Astrocyte (in vitro differentiated cells and primary cell): ENCODE measurements at regions not wholly inside any gene's neighbourhood (a gene's known extent, or its start where the extent isn't known, plus 50 kb on each side); places are given as distances from the start of the nearest gene placed in this dataset.

ENCODE experiments used
- CTCF ChIP-seq: IDR thresholded peaks from 2 replicates; pipeline ENCODE4 v1.5.1; 2011; ENCODE audit warnings: low read depth, mild to moderate bottlenecking, inconsistent platforms, low read length, moderate library complexity; ENCODE audit not compliant: insufficient read depth
- EZH2 ChIP-seq: IDR thresholded peaks from 2 replicates; pipeline ENCODE4 v1.6.1; 2012; ENCODE audit warnings: mild to moderate bottlenecking, low read length, inconsistent platforms; ENCODE audit not compliant: insufficient read depth

DNA sequence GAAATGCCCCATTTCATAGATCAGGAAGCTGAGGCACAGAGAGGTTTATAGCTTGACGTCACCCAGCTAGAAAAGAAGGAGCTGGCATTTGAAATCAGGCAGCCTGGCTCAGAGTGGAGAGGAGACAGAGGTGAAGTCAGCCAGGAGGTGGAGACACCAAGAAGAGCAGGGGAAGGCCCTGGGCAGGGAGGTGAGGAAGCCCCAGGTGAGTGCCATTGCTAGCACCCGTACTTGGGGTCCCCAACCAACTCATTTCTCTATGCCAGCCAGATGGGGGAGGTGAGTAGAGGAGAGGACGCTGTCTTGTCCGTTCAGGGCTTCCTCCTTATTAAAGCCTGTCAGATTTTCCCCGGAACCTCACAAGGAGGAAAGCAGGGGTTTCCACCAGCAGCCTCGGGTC lies 149.6 kb upstream of the TLE3 start:
- no peak for TF ChIP-seq CTCF
- TF ChIP-seq EZH2: no peak
